ENCODE measurements at regions not wholly inside any gene's neighbourhood (a gene's known extent, or its start where the extent isn't known, plus 50 kb on each side); places are given as distances from the start of the nearest gene placed in this dataset.

DNA sequence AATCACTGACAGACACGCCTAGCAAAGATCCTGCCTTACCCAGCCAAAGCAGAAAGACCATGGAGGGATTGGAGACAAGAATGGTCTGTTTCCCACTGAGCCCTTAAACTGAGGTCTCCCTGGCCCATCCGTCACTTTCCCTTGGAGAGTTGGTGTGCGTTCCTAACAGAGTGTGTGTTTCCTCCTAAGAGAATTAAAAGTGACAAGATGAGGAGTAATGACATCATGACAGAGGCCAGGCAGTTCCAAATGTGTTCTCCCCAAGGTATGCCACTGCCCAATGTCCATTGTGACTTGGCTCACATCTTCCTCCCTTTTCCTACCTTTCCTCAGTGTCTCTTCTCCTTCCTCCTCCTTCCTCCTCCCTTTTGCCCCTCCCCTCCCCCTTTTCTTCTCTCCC is 295.7 kb downstream of the SIPA1L2 start:
- no peak for TF ChIP-seq NFRKB (IDR thresholded peaks at IDR 0.05)
- TF ChIP-seq ELF4 (IDR thresholded peaks at IDR 0.05), result no peak
- TF ChIP-seq TARDBP (IDR thresholded peaks at IDR 0.05), result no peak
- TF ChIP-seq, protein P1, sequence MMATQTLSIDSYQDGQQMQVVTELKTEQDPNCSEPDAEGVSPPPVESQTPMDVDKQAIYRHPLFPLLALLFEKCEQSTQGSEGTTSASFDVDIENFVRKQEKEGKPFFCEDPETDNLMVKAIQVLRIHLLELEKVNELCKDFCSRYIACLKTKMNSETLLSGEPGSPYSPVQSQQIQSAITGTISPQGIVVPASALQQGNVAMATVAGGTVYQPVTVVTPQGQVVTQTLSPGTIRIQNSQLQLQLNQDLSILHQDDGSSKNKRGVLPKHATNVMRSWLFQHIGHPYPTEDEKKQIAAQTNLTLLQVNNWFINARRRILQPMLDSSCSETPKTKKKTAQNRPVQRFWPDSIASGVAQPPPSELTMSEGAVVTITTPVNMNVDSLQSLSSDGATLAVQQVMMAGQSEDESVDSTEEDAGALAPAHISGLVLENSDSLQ (IDR thresholded peaks at IDR 0.05), result no peak
- TF ChIP-seq SP1 (IDR thresholded peaks at IDR 0.05), result no peak
- TF ChIP-seq FOXK2 (IDR thresholded peaks at IDR 0.05), result no peak
- no peak for TF ChIP-seq SUZ12 (IDR thresholded peaks at IDR 0.05)
- TF ChIP-seq BHLHE40 (IDR thresholded peaks at IDR 0.05; ENCODE audit: borderline replicate concordance), result no peak
- no peak for TF ChIP-seq ARNT (IDR thresholded peaks at IDR 0.05)
- TF ChIP-seq FOXA1 (IDR thresholded peaks at IDR 0.05), result no peak
- no peak for TF ChIP-seq CTBP1 (IDR thresholded peaks at IDR 0.05; ENCODE audit: borderline replicate concordance)
- no peak for TF ChIP-seq L3MBTL2 (conservative IDR thresholded peaks at IDR 0.05)
- no peak for TF ChIP-seq FOXM1 (IDR thresholded peaks at IDR 0.05; ENCODE audit: borderline replicate concordance)
